ENCODE measurements at regions not wholly inside any gene's neighbourhood (a gene's known extent, or its start where the extent isn't known, plus 50 kb on each side); places are given as distances from the start of the nearest gene placed in this dataset.

DNA sequence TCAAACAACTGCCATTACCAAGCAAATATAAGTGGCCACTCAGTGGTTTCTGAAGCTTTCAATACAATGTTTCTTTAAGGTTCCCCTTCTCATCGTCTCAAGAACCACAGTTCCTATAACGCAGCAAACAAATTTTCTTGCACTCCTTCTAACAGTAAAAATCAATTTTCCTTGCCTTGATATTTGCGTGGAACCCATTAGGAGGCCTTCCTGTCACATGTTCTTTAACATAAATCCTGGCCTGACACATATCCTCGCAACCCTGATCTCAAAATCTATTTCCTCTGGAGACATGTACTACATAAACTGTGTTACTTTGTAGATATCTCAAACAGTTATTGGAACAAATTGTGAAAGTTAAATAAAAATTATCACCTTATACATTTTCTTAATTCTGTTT is 65.9 kb upstream of the MANEA start:
- TF ChIP-seq, protein P1, sequence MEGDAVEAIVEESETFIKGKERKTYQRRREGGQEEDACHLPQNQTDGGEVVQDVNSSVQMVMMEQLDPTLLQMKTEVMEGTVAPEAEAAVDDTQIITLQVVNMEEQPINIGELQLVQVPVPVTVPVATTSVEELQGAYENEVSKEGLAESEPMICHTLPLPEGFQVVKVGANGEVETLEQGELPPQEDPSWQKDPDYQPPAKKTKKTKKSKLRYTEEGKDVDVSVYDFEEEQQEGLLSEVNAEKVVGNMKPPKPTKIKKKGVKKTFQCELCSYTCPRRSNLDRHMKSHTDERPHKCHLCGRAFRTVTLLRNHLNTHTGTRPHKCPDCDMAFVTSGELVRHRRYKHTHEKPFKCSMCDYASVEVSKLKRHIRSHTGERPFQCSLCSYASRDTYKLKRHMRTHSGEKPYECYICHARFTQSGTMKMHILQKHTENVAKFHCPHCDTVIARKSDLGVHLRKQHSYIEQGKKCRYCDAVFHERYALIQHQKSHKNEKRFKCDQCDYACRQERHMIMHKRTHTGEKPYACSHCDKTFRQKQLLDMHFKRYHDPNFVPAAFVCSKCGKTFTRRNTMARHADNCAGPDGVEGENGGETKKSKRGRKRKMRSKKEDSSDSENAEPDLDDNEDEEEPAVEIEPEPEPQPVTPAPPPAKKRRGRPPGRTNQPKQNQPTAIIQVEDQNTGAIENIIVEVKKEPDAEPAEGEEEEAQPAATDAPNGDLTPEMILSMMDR (IDR thresholded peaks at IDR 0.05): no peak
- TF ChIP-seq EP300 (IDR thresholded peaks at IDR 0.05) (no peak), POLR2A (IDR thresholded peaks at IDR 0.05) (no peak)

All from ovary (tissue), 3 donors.